ENCODE measurements at regions not wholly inside any gene's neighbourhood (a gene's known extent, or its start where the extent isn't known, plus 50 kb on each side); places are given as distances from the start of the nearest gene placed in this dataset.
A peak's percentile ranks its signal among the peaks of the same experiment; 100 is the strongest.

DNA sequence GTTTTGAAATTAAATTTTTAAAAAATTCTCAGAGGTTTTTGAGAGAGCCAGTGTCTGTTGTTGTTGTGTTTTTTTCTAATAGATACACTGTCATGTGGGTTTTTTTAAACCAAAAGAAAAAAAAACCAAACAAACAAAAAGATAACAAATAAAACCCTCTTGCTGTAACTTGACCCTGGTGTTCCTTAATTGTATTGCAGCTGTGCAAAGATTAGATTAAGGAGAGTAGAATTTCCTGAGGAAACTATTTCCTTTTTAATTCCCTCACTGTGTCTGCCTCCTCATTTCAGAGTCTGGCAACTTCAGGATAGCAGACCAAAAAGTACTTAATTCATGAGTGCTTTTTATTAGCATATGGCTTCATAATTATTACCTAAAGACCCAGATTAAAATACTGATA, 281.9 kb downstream of the EPM2A start:
- H3K27me3 ChIP-seq (ENCODE audit: insufficient read depth) = no peaks in the 10 kb centered on the region
- no peak overlapping the region for H3K4me3 Mint-ChIP-seq
- no peaks in the 10 kb centered on the region for H4K20me1 ChIP-seq (replicated peaks; ENCODE audit: insufficient read depth)
- H3K36me3 Mint-ChIP-seq (ENCODE audit: low read depth) = no peaks in the 10 kb centered on the region
- H3K4me1 ChIP-seq (ENCODE audit: insufficient read depth) = 0 out of 2 replicates have a peak, but pooled peaks cover 4% of the 10 kb centered on the region
- TF ChIP-seq REST (IDR thresholded peaks at IDR 0.05; ENCODE audit: unreplicated experiment) (no peak), ZNF331 (CRISPR knock-in tag; IDR thresholded peaks at IDR 0.05; ENCODE audit: low read depth) (no peak)
- TF ChIP-seq, protein P1, sequence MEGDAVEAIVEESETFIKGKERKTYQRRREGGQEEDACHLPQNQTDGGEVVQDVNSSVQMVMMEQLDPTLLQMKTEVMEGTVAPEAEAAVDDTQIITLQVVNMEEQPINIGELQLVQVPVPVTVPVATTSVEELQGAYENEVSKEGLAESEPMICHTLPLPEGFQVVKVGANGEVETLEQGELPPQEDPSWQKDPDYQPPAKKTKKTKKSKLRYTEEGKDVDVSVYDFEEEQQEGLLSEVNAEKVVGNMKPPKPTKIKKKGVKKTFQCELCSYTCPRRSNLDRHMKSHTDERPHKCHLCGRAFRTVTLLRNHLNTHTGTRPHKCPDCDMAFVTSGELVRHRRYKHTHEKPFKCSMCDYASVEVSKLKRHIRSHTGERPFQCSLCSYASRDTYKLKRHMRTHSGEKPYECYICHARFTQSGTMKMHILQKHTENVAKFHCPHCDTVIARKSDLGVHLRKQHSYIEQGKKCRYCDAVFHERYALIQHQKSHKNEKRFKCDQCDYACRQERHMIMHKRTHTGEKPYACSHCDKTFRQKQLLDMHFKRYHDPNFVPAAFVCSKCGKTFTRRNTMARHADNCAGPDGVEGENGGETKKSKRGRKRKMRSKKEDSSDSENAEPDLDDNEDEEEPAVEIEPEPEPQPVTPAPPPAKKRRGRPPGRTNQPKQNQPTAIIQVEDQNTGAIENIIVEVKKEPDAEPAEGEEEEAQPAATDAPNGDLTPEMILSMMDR (conservative IDR thresholded peaks at IDR 0.05; ENCODE audit: low read depth in 2 of 2) = peak in 1 of 2 experiments; percentile 59; a peak in 2 of 4 replicates
- H3K27ac Mint-ChIP-seq = no peak overlapping the region
- ATAC-seq (no peak), DNase-seq (ENCODE audit: low spot score) (peak; percentile 47)
- no peaks in the 10 kb centered on the region for H3K36me3 ChIP-seq (ENCODE audit: insufficient read depth)
- no peaks in the 10 kb centered on the region for H3K9me3 Mint-ChIP-seq
- H3F3A ChIP-seq (replicated peaks; ENCODE audit: low read depth) = no peaks in the 10 kb centered on the region
- H3K4me2 ChIP-seq = no peak overlapping the region
- H3K27ac ChIP-seq (ENCODE audit: low read depth) = no peak overlapping the region
- H3K9me2 ChIP-seq (ENCODE audit: insufficient read depth) = no peaks in the 10 kb centered on the region
- H3K27me3 Mint-ChIP-seq (ENCODE audit: insufficient read depth, low read depth, poor library complexity) = no peaks in the 10 kb centered on the region
- H2AFZ ChIP-seq = no peak overlapping the region
- H3K4me3 ChIP-seq = no peak overlapping the region
- H3K79me2 ChIP-seq (replicated peaks; ENCODE audit: insufficient read depth) = no peaks in the 10 kb centered on the region
- peaks cover 3% of the 10 kb centered on the region; the same call in 1 of the 3 replicates for H3K4me1 Mint-ChIP-seq

- no peaks in the 10 kb centered on the region for H3K36me3 ChIP-seq (ENCODE audit: insufficient read depth)
- no peak overlapping the region for H2AFZ ChIP-seq
- DNase-seq (ENCODE audit: low spot score) = no peak
- ATAC-seq = no peak
- H3F3A ChIP-seq (replicated peaks; ENCODE audit: low read depth) = no peaks in the 10 kb centered on the region
- 0 out of 2 replicates have a peak, but pooled peaks cover 4% of the 10 kb centered on the region for H3K4me1 ChIP-seq (ENCODE audit: insufficient read depth)
- no peaks in the 10 kb centered on the region for H3K79me2 ChIP-seq (replicated peaks; ENCODE audit: insufficient read depth)
- no peak overlapping the region for H3K4me2 ChIP-seq
- no peak overlapping the region for H3K4me3 ChIP-seq
- Mint-ChIP-seq H3K9me3 (no peaks in the 10 kb centered on the region), H3K4me1 (peaks cover 3% of the 10 kb centered on the region; the same call in 1 of the 3 replicates), H3K27me3 (ENCODE audit: insufficient read depth, low read depth, poor library complexity) (no peaks in the 10 kb centered on the region), H3K4me3 (no peak overlapping the region), H3K27ac (no peak overlapping the region), H3K36me3 (ENCODE audit: low read depth) (no peaks in the 10 kb centered on the region)
- no peaks in the 10 kb centered on the region for H3K27me3 ChIP-seq (ENCODE audit: insufficient read depth)
- no peaks in the 10 kb centered on the region for H3K9me2 ChIP-seq (ENCODE audit: insufficient read depth)
- H3K27ac ChIP-seq (ENCODE audit: low read depth) = no peak overlapping the region
- H4K20me1 ChIP-seq (replicated peaks; ENCODE audit: insufficient read depth) = no peaks in the 10 kb centered on the region
- no peak for TF ChIP-seq JUNB (IDR thresholded peaks at IDR 0.05; ENCODE audit: unreplicated experiment)
- TF ChIP-seq CREB1 (CRISPR knock-in tag; IDR thresholded peaks at IDR 0.05; ENCODE audit: low read depth) = no peak
- TF ChIP-seq REST (IDR thresholded peaks at IDR 0.05; ENCODE audit: unreplicated experiment) = no peak
- no peak for TF ChIP-seq EZH2 (IDR thresholded peaks at IDR 0.05; ENCODE audit: low read depth, unreplicated experiment)
These were observed 281.3 kb downstream of the EPM2A start for GRCh38 chr6:145454006-145454405.

Data from GM23338 (cell line).